B cell (primary cell): ENCODE measurements at regions not wholly inside any gene's neighbourhood (a gene's known extent, or its start where the extent isn't known, plus 50 kb on each side); places are given as distances from the start of the nearest gene placed in this dataset.

Experiments
- ATAC-seq: fragments of 200-7000 bp; cut with Tn5 transposase; one replicate; pipeline ENCODE4 v1.10.0; 2021; ENCODE audit warnings: low read depth, mild to moderate bottlenecking, moderate number of reproducible peaks, moderate library complexity
- CTCF ChIA-PET: fragments of 350-600 bp; sonication (Branson Sonifier 250); formaldehyde crosslinking; loops from one replicate; lab custom pipeline; 2021; ENCODE audit warnings: antibody characterized with exemption, inconsistent platforms; lab: Charles Lee
- POLR2A ChIA-PET: fragments of 350-600 bp; sonication (Branson Sonifier 250); formaldehyde crosslinking; loops from one replicate; lab custom pipeline; 2021; ENCODE audit warnings: antibody characterized with exemption; lab: Charles Lee
- DNase-seq: peaks from one replicate; pipeline ENCODE4 v3.0.0; 2013
- H2AFZ ChIP-seq: 2 replicates; pipeline ENCODE4 v1.6.1; 2012; ENCODE audit warnings: mild to moderate bottlenecking, low read depth, low read length; ENCODE audit not compliant: insufficient read depth, poor library complexity, severe bottlenecking
- H3K27ac ChIP-seq, 2 donors: 1 replicate in 1 of 2; 2 replicates in 1 of 2; pipeline ENCODE4 v1.5.1; 2012 to 2013; ENCODE audit warnings: low read length in 2 of 2, mild to moderate bottlenecking in 2 of 2, moderate library complexity in 1 of 2
- H3K27me3 ChIP-seq, 4 experiments: fragments of 200-600 bp in 1 of 4; sonication (generic) in 1 of 4; replicated peaks in 1 of 4; 1 replicate in 2 of 4; 2 replicates in 2 of 4; pipeline versions ENCODE4 v1.6.1 to v1.7.0; 2013 to 2016; ENCODE audit warnings: low read length in 3 of 4, mild to moderate bottlenecking in 2 of 4, mixed read lengths in 1 of 4, moderate library complexity in 1 of 4; ENCODE audit not compliant: insufficient read depth in 4 of 4, control insufficient read depth in 3 of 4; ENCODE audit errors: control extremely low read depth in 1 of 4
- H3K36me3 ChIP-seq, 2 experiments: replicated peaks in 1 of 2; 1 replicate in 1 of 2; 2 replicates in 1 of 2; pipeline versions ENCODE4 v1.6.1 to v1.7.1; 2013; ENCODE audit warnings: low read length in 1 of 2; ENCODE audit not compliant: insufficient read depth in 2 of 2, control insufficient read depth in 1 of 2; ENCODE audit errors: control extremely low read depth in 1 of 2, extremely low read depth in 1 of 2
- H3K4me1 ChIP-seq, 2 donors: fragments of 200-600 bp in 1 of 2; sonication (generic) in 1 of 2; 1 replicate in 1 of 2; 2 replicates in 1 of 2; pipeline versions ENCODE4 v1.5.1 to v1.6.1; 2013 to 2017; ENCODE audit warnings: low read length in 2 of 2; ENCODE audit not compliant: control insufficient read depth in 2 of 2, insufficient read depth in 2 of 2
- H3K4me2 ChIP-seq: replicated peaks from 2 replicates; pipeline ENCODE3; 2012; ENCODE audit warnings: mild to moderate bottlenecking, low read depth, low read length; ENCODE audit not compliant: poor library complexity, severe bottlenecking
- H3K4me3 ChIP-seq, 5 experiments: fragments of 200-600 bp in 1 of 5; sonication (generic) in 1 of 5; 1 replicate in 3 of 5; 2 replicates in 2 of 5; pipeline versions ENCODE4 v1.5.1 to v1.7.0; 2011 to 2016; ENCODE audit warnings: low read length in 4 of 5, mild to moderate bottlenecking in 4 of 5, low read depth in 2 of 5, control low read depth in 1 of 5, moderate library complexity in 1 of 5; ENCODE audit not compliant: insufficient read depth in 1 of 5; ENCODE audit errors: control extremely low read depth in 1 of 5, extremely low read depth in 1 of 5
- H3K79me2 ChIP-seq: fragments of 200-600 bp; sonication (generic); one replicate; pipeline ENCODE4 v1.6.0; 2016; ENCODE audit warnings: low read length; ENCODE audit not compliant: control insufficient read depth, insufficient read depth
- H3K9ac ChIP-seq: fragments of 200-600 bp; sonication (generic); 2 replicates; pipeline ENCODE4 v1.6.1; 2017; ENCODE audit warnings: mild to moderate bottlenecking, low read length, moderate library complexity
- H3K9me3 ChIP-seq, 3 donors: one replicate each; pipeline versions ENCODE4 v1.6.1 to v1.7.1; 2013; ENCODE audit warnings: low read length in 2 of 3; ENCODE audit not compliant: control insufficient read depth in 2 of 3, insufficient read depth in 1 of 3; ENCODE audit errors: control extremely low read depth in 1 of 3
- H4K20me1 ChIP-seq: 2 replicates; pipeline ENCODE4 v1.6.0; 2012; ENCODE audit warnings: mild to moderate bottlenecking, low read length; ENCODE audit not compliant: insufficient read depth, control insufficient read depth, poor library complexity, severe bottlenecking
- H3K27ac Mint-ChIP-seq: one replicate; pipeline ENCODE4 v1.8.0; 2021; ENCODE audit warnings: mixed read lengths
- H3K27me3 Mint-ChIP-seq: one replicate; pipeline ENCODE4 v1.8.0; 2021; ENCODE audit warnings: mixed read lengths
- H3K4me1 Mint-ChIP-seq: one replicate; pipeline ENCODE4 v1.8.0; 2021; ENCODE audit warnings: mixed read lengths
- H3K4me3 Mint-ChIP-seq: one replicate; pipeline ENCODE4 v1.8.0; 2021; ENCODE audit warnings: mixed read lengths
- H3K9me3 Mint-ChIP-seq: one replicate; pipeline ENCODE4 v1.8.0; 2022; ENCODE audit warnings: mixed read lengths; ENCODE audit not compliant: insufficient read depth
- EZH2 ChIP-seq: IDR thresholded peaks from 2 replicates; pipeline ENCODE4 v1.6.1; 2012; ENCODE audit warnings: borderline replicate concordance, low read depth, mild to moderate bottlenecking, moderate library complexity, low read length; ENCODE audit not compliant: insufficient read depth, poor library complexity, severe bottlenecking
- WGBS: methylation state at CpG from one replicate; pipeline ENCODE4 v1.1.5; 2013; ENCODE audit warnings: missing lambda C conversion rate; ENCODE audit not compliant: insufficient coverage; 5-methylcytosine and 5-hydroxymethylcytosine counted together
- intact Hi-C: fragments of 100-400 bp; cut with micrococcal nuclease; formaldehyde crosslinking; loops from one replicate; pipeline ENCODE4 v1.10.0; 2022
- TF ChIP-seq, protein P1 (sequence below): fragments of 200-600 bp; IDR thresholded peaks from one replicate; pipeline ENCODE4 v1.8.0; 2022; ENCODE audit warnings: antibody characterized with exemption, mild to moderate bottlenecking

DNA sequence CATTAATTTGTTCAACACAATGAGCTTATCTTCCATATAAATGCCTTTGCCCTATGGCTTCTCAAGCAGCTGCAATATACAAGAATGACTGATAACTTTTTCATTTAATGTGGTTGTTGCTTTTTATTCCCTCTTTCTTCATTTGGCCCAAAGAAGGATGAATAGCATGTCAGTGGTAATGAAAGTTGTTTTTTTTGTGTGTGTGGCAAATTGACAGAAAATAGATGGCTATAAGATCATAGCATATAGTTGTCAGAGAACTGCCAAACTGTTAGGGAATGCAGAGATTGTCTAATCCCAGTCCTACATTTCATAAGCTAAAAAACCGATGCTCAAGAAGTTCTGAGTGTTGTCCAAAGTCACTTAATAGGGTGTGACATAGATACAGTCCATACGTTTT lies 244.3 kb downstream of the ACTR3 start:
- 83% methylated on average over 1 of the region's 2 CpGs for WGBS
- no peak for ATAC-seq
- Histone ChIP-seq H3K9me3 (no peaks in the 10 kb centered on the region), H3K9ac (no peak overlapping the region), H2AFZ (no peak overlapping the region), H3K4me2 (no peak overlapping the region), H3K79me2 (no peaks in the 10 kb centered on the region), H3K27me3 (no peaks in the 10 kb centered on the region), H3K4me1 (no peaks in the 10 kb centered on the region), H3K36me3 (no peaks in the 10 kb centered on the region), H4K20me1 (no peaks in the 10 kb centered on the region), H3K4me3 (no peak overlapping the region), H3K27ac (no peak overlapping the region)
- Mint-ChIP-seq H3K27me3 (peaks cover 12% of the 10 kb centered on the region), H3K4me3 (no peak overlapping the region), H3K27ac (no peak overlapping the region), H3K4me1 (no peaks in the 10 kb centered on the region), H3K9me3 (peaks cover 6% of the 10 kb centered on the region)
- TF ChIP-seq, protein P1, sequence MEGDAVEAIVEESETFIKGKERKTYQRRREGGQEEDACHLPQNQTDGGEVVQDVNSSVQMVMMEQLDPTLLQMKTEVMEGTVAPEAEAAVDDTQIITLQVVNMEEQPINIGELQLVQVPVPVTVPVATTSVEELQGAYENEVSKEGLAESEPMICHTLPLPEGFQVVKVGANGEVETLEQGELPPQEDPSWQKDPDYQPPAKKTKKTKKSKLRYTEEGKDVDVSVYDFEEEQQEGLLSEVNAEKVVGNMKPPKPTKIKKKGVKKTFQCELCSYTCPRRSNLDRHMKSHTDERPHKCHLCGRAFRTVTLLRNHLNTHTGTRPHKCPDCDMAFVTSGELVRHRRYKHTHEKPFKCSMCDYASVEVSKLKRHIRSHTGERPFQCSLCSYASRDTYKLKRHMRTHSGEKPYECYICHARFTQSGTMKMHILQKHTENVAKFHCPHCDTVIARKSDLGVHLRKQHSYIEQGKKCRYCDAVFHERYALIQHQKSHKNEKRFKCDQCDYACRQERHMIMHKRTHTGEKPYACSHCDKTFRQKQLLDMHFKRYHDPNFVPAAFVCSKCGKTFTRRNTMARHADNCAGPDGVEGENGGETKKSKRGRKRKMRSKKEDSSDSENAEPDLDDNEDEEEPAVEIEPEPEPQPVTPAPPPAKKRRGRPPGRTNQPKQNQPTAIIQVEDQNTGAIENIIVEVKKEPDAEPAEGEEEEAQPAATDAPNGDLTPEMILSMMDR: no peak
- no peak for TF ChIP-seq EZH2
- intact Hi-C loops: no loop called here
- POLR2A ChIA-PET: no interaction called here
- CTCF ChIA-PET: no interaction called here
- DNase-seq: no peak

DNA sequence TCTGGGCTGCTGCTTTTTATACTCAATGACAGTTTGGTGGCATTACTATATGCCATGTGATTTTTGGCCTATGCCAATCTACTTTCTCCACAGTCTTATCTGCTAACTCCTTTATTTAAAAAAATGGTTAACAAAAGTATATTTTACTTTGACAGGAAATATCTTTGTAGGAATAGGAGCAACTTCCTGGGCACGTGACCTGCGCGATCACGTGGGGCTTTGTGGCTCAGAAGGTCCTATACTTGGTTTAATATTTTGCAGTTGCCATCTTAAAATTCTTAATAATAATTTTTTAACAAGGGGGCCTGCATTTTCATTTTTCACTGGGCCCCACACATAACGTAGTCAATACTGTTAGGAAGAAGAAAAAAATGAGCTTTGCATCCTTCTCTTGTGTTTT lies 249.7 kb downstream of the ACTR3 start:
- Histone ChIP-seq H3K4me3 (no peak overlapping the region), H3K9ac (no peak overlapping the region), H2AFZ (no peak overlapping the region), H3K4me2 (no peak overlapping the region), H3K27me3 (no peaks in the 10 kb centered on the region), H3K79me2 (no peaks in the 10 kb centered on the region), H4K20me1 (no peaks in the 10 kb centered on the region), H3K4me1 (no peaks in the 10 kb centered on the region), H3K9me3 (no peaks in the 10 kb centered on the region), H3K36me3 (no peaks in the 10 kb centered on the region), H3K27ac (no peak overlapping the region)
- no peak for DNase-seq
- intact Hi-C loops: no loop called here
- no peak for ATAC-seq
- Mint-ChIP-seq H3K27ac (no peak overlapping the region), H3K9me3 (peaks cover 3% of the 10 kb centered on the region), H3K4me3 (no peak overlapping the region), H3K4me1 (no peaks in the 10 kb centered on the region), H3K27me3 (peaks cover 24% of the 10 kb centered on the region)
- CTCF ChIA-PET: no interaction called here
- POLR2A ChIA-PET: no interaction called here
- no CpG with 5 or more reads among the region's 5 CpGs for WGBS
- TF ChIP-seq, protein P1: no peak
- TF ChIP-seq EZH2: no peak
